ENCODE measurements at regions not wholly inside any gene's neighbourhood (a gene's known extent, or its start where the extent isn't known, plus 50 kb on each side); places are given as distances from the start of the nearest gene placed in this dataset.

DNA sequence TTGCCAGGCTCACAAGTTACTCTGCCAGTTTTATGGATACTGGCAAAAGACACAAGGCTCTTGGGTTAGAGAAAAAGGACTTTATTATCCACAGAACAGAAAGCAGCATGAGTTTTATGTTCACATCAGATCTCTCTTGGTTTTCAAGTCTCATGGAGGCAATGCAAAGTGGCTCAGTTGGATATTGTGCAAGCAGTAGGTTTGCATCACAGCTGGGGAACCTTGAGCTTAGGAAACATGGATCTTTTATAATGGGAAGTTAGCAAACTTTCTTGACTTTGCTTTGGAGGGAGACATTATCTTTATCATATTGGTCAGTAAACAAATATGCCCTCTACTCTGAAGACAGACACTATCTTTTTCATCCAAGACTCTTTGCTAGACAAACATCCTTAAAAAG lies 109.2 kb upstream of the GRPR start:
- TF ChIP-seq POLR2A (IDR thresholded peaks at IDR 0.05): no peak
- TF ChIP-seq, protein P1, sequence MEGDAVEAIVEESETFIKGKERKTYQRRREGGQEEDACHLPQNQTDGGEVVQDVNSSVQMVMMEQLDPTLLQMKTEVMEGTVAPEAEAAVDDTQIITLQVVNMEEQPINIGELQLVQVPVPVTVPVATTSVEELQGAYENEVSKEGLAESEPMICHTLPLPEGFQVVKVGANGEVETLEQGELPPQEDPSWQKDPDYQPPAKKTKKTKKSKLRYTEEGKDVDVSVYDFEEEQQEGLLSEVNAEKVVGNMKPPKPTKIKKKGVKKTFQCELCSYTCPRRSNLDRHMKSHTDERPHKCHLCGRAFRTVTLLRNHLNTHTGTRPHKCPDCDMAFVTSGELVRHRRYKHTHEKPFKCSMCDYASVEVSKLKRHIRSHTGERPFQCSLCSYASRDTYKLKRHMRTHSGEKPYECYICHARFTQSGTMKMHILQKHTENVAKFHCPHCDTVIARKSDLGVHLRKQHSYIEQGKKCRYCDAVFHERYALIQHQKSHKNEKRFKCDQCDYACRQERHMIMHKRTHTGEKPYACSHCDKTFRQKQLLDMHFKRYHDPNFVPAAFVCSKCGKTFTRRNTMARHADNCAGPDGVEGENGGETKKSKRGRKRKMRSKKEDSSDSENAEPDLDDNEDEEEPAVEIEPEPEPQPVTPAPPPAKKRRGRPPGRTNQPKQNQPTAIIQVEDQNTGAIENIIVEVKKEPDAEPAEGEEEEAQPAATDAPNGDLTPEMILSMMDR (IDR thresholded peaks at IDR 0.05 in 8 of 11, conservative IDR thresholded peaks at IDR 0.05 in 3 of 11): no peak
- no peak for TF ChIP-seq POLR2AphosphoS5 (IDR thresholded peaks at IDR 0.05)
